GM19025 (cell line): ENCODE measurements at regions not wholly inside any gene's neighbourhood (a gene's known extent, or its start where the extent isn't known, plus 50 kb on each side); places are given as distances from the start of the nearest gene placed in this dataset.

Experiments used
- ATAC-seq: cut with Tn5 transposase; IDR thresholded peaks from one replicate; pipeline ENCODE4 v1.9.1; 2021; ENCODE audit warnings: mild to moderate bottlenecking, low read depth, moderate library complexity; ENCODE audit not compliant: unreplicated experiment

GRCh38 chr2:226256237-226256636 is 543.4 kb downstream of the IRS1 start:
- ATAC-seq = no peak

- ATAC-seq = no peak
Observed at GRCh38 chr2:226251661-226252060, 548.0 kb downstream of the IRS1 start.

- no peak for ATAC-seq
Observed at GRCh38 chr2:226247289-226248275, 552.0 kb downstream of the IRS1 start.

GRCh38 chr2:226234187-226234586 is 565.4 kb downstream of the IRS1 start:
- no peak for ATAC-seq

GRCh38 chr2:226233388-226233787 is 566.2 kb downstream of the IRS1 start:
- no peak for ATAC-seq

GRCh38 chr2:226228080-226228479 is 571.5 kb downstream of the IRS1 start:
- ATAC-seq = no peak

- ATAC-seq = no peak
Observed at GRCh38 chr2:226227341-226227740, 572.3 kb downstream of the IRS1 start.

GRCh38 chr2:226223704-226224103 is 575.9 kb downstream of the IRS1 start:
- ATAC-seq = no peak

GRCh38 chr2:226220511-226220910 is 579.1 kb downstream of the IRS1 start:
- ATAC-seq = no peak

GRCh38 chr2:226217191-226217590 is 582.4 kb downstream of the IRS1 start:
- ATAC-seq = no peak

- ATAC-seq = no peak
Observed at GRCh38 chr2:226216575-226216974, 583.0 kb downstream of the IRS1 start.

- ATAC-seq = peak; percentile 85
Observed at GRCh38 chr2:226215902-226216503, 583.6 kb downstream of the IRS1 start.

- ATAC-seq = no peak
Observed at GRCh38 chr2:226213717-226214116, 585.9 kb downstream of the IRS1 start.

GRCh38 chr2:226211439-226211838 is 588.2 kb downstream of the IRS1 start:
- ATAC-seq = no peak

- ATAC-seq = no peak
Observed at GRCh38 chr2:226208726-226209125, 590.9 kb downstream of the IRS1 start.

GRCh38 chr2:226207671-226208070 is 591.9 kb downstream of the IRS1 start:
- ATAC-seq = no peak

GRCh38 chr2:226199555-226199954 is 600.1 kb downstream of the IRS1 start:
- no peak for ATAC-seq

- no peak for ATAC-seq
Observed at GRCh38 chr2:226198956-226199355, 600.7 kb downstream of the IRS1 start.

- no peak for ATAC-seq
Observed at GRCh38 chr2:226190479-226191252, 609.0 kb downstream of the IRS1 start.

GRCh38 chr2:226189061-226189460 is 610.6 kb downstream of the IRS1 start:
- no peak for ATAC-seq

- no peak for ATAC-seq
Observed at GRCh38 chr2:226187616-226188015, 612.0 kb downstream of the IRS1 start.
